Fibroblast of the aortic adventitia (primary cell): ENCODE measurements at regions not wholly inside any gene's neighbourhood (a gene's known extent, or its start where the extent isn't known, plus 50 kb on each side); places are given as distances from the start of the nearest gene placed in this dataset.
"Not testable (repeated sequence)": the region's sequence is repeated elsewhere in the genome, so short reads cannot be mapped to it uniquely, and the experiment has no call there.

Experiments used
- DNase-seq: peaks from one replicate; pipeline ENCODE4 v3.0.0-alpha.2; 2010; ENCODE audit warnings: low read depth
- H3K4me3 ChIP-seq: 2 replicates; pipeline ENCODE4 v1.5.1; 2011; ENCODE audit warnings: low read depth, mild to moderate bottlenecking, control low read depth, low read length, moderate library complexity
- CTCF ChIP-seq: IDR thresholded peaks from 2 replicates; pipeline ENCODE4 v1.5.1; 2011; ENCODE audit warnings: mild to moderate bottlenecking, low read length, control low read depth, inconsistent platforms; ENCODE audit not compliant: insufficient read depth

GRCh38 chr3:22401499-22401898, 650.5 kb upstream of the ZNF385D start:
- no peak for TF ChIP-seq CTCF
- DNase-seq: no peak
- no peak overlapping the region for H3K4me3 ChIP-seq

- TF ChIP-seq CTCF: no peak
- no peak for DNase-seq
- no peak overlapping the region for H3K4me3 ChIP-seq
Measured at GRCh38 chr3:22414239-22414638, 663.2 kb upstream of the ZNF385D start.

GRCh38 chr3:22416838-22417446, 665.9 kb upstream of the ZNF385D start:
- not testable (repeated sequence) for DNase-seq, H3K4me3 ChIP-seq

GRCh38 chr3:22419261-22419660, 668.3 kb upstream of the ZNF385D start:
- no peak for DNase-seq
- no peak for TF ChIP-seq CTCF
- H3K4me3 ChIP-seq: no peak overlapping the region

GRCh38 chr3:22421589-22421988, 670.6 kb upstream of the ZNF385D start:
- DNase-seq: no peak
- H3K4me3 ChIP-seq: no peak overlapping the region
- no peak for TF ChIP-seq CTCF

- no peak overlapping the region for H3K4me3 ChIP-seq
- no peak for TF ChIP-seq CTCF
- DNase-seq: no peak
Measured at GRCh38 chr3:22431334-22431733, 680.3 kb upstream of the ZNF385D start.

- no peak for TF ChIP-seq CTCF
- no peak overlapping the region for H3K4me3 ChIP-seq
- DNase-seq: no peak
Measured at GRCh38 chr3:22439626-22440025, 688.6 kb upstream of the ZNF385D start.
